RWPE1 (cell line): ENCODE measurements at regions not wholly inside any gene's neighbourhood (a gene's known extent, or its start where the extent isn't known, plus 50 kb on each side); places are given as distances from the start of the nearest gene placed in this dataset.

ENCODE experiments used
- CTCF ChIA-PET: fragments of 350-600 bp; sonication (Branson Sonifier 250); formaldehyde crosslinking; extraction: SDS; loops from one replicate; lab custom pipeline; 2021; lab: Yijun Ruan, JAX
- POLR2A ChIA-PET: fragments of 400-600 bp; formaldehyde crosslinking; extraction: SDS; loops from one replicate; lab custom pipeline; 2020; ENCODE audit warnings: antibody characterized with exemption; ENCODE audit not compliant: low non-redundant PET; lab: Yijun Ruan, JAX
- DNase-seq: peaks from one replicate; pipeline ENCODE4 v3.0.0; 2012; ENCODE audit warnings: low spot score
- H3K27ac ChIP-seq: fragments of 450-650 bp; 2 replicates; pipeline ENCODE4 v1.5.1; 2017
- CTCF ChIP-seq: fragments of 450-650 bp; conservative IDR thresholded peaks from 2 replicates; pipeline ENCODE4 v1.5.1; 2017; ENCODE audit warnings: low read depth, mild to moderate bottlenecking

GRCh38 chr4:3384391-3384770 lies 57.4 kb upstream of the HGFAC start:
- H3K27ac ChIP-seq = peak overlapping the region; percentile 99
- DNase-seq = peak; percentile 67
- POLR2A ChIA-PET = no interaction called here
- CTCF ChIA-PET = no interaction called here
- no peak for TF ChIP-seq CTCF

- DNase-seq = peak; percentile 46
- ChIA-PET POLR2A (no interaction called here), CTCF (interaction anchor here (0.6 kb wide), 1 partner anchor 58 kb away, joined by 3 read pairs; no protein-coding TSS in a partner anchor)
- peak overlapping the region; percentile 99 for H3K27ac ChIP-seq
- no peak for TF ChIP-seq CTCF
These were observed 56.7 kb upstream of the HGFAC start for GRCh38 chr4:3384771-3385710.

- H3K27ac ChIP-seq = peak overlapping the region; percentile 99
- DNase-seq = peak; percentile 36
- POLR2A ChIA-PET = no interaction called here
- no peak for TF ChIP-seq CTCF
- CTCF ChIA-PET = interaction anchor here (0.7 kb wide), 1 partner anchor 71 kb away, joined by 3 read pairs; no protein-coding TSS in a partner anchor
These were observed 55.9 kb upstream of the HGFAC start for GRCh38 chr4:3385711-3386420.

GRCh38 chr4:3386526-3386925 lies 55.2 kb upstream of the HGFAC start:
- CTCF ChIA-PET = interaction anchor here (0.7 kb wide), 1 partner anchor 70 kb away, joined by 3 read pairs; no protein-coding TSS in a partner anchor
- peak; percentile 32 for DNase-seq

GRCh38 chr4:3387154-3387942 lies 54.4 kb upstream of the HGFAC start:
- TF ChIP-seq CTCF = no peak
- POLR2A ChIA-PET = no interaction called here
- peak overlapping the region; percentile 99 for H3K27ac ChIP-seq
- CTCF ChIA-PET = no interaction called here
- DNase-seq = no peak

More at GRCh38 chr4:3386526-3386925, 55.2 kb upstream of the HGFAC start:
- H3K27ac ChIP-seq = peak overlapping the region; percentile 99
- POLR2A ChIA-PET = no interaction called here
- TF ChIP-seq CTCF = no peak

GRCh38 chr4:3387943-3388361 lies 53.8 kb upstream of the HGFAC start:
- DNase-seq = peak; percentile 41
- TF ChIP-seq CTCF = no peak
- H3K27ac ChIP-seq = peak overlapping the region; percentile 99
- ChIA-PET POLR2A (no interaction called here), CTCF (no interaction called here)
